Tibial nerve (tissue), 4 donors: ENCODE measurements at regions not wholly inside any gene's neighbourhood (a gene's known extent, or its start where the extent isn't known, plus 50 kb on each side); places are given as distances from the start of the nearest gene placed in this dataset.

ENCODE experiments used
- EP300 ChIP-seq, 2 donors: sonication (generic); formaldehyde crosslinking; IDR thresholded peaks; one replicate each; pipeline ENCODE4 v1.6.1; 2017; ENCODE audit warnings: antibody characterized with exemption in 2 of 2, mild to moderate bottlenecking in 1 of 2
- POLR2A ChIP-seq, 2 donors: fragments of 450-650 bp; IDR thresholded peaks; one replicate each; pipeline ENCODE4 v1.6.1; 2017; ENCODE audit warnings: antibody characterized with exemption in 2 of 2, mild to moderate bottlenecking in 2 of 2, moderate library complexity in 2 of 2
- TF ChIP-seq, protein P1 (sequence below), 5 experiments: fragments of 200-600 bp in 3 of 5; fragments of 450-650 bp in 2 of 5; sonication (generic) in 3 of 5; IDR thresholded peaks; one replicate each; pipeline ENCODE4 v1.5.1; 2016 to 2019; ENCODE audit warnings: antibody characterized with exemption in 5 of 5, mild to moderate bottlenecking in 3 of 5, moderate library complexity in 2 of 5

DNA sequence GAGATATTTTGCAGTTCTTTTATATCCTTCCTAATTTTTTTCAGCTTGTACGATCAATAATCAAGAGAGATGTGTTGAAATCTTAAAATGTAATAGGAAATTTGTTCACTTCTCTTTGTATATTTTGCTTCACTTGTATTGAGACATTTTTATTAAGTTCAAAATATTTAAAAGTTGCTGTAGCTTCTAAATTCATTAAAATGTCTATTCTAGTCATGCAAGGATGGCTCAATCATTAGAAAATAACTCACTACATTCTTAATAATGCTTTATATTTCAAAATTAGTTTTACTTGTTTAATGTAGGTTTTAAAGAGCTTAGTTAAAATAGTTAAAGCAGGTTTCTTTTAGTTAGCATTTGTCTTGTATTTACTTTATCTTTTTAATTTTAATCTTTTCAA lies 308.4 kb downstream of the CYRIA start:
- no peak for TF ChIP-seq POLR2A (IDR thresholded peaks at IDR 0.05)
- TF ChIP-seq, protein P1, sequence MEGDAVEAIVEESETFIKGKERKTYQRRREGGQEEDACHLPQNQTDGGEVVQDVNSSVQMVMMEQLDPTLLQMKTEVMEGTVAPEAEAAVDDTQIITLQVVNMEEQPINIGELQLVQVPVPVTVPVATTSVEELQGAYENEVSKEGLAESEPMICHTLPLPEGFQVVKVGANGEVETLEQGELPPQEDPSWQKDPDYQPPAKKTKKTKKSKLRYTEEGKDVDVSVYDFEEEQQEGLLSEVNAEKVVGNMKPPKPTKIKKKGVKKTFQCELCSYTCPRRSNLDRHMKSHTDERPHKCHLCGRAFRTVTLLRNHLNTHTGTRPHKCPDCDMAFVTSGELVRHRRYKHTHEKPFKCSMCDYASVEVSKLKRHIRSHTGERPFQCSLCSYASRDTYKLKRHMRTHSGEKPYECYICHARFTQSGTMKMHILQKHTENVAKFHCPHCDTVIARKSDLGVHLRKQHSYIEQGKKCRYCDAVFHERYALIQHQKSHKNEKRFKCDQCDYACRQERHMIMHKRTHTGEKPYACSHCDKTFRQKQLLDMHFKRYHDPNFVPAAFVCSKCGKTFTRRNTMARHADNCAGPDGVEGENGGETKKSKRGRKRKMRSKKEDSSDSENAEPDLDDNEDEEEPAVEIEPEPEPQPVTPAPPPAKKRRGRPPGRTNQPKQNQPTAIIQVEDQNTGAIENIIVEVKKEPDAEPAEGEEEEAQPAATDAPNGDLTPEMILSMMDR (IDR thresholded peaks at IDR 0.05), result no peak
- TF ChIP-seq EP300 (IDR thresholded peaks at IDR 0.05), result no peak
